ENCODE measurements at regions not wholly inside any gene's neighbourhood (a gene's known extent, or its start where the extent isn't known, plus 50 kb on each side); places are given as distances from the start of the nearest gene placed in this dataset.

- no peak for TF ChIP-seq MTA3 (IDR thresholded peaks at IDR 0.05; ENCODE audit: borderline replicate concordance)
- no peak for TF ChIP-seq LCOR (CRISPR knock-in tag; IDR thresholded peaks at IDR 0.05)
- no peak for TF ChIP-seq SNAPC5 (CRISPR knock-in tag; IDR thresholded peaks at IDR 0.05)
- no peak for TF ChIP-seq HDAC6 (IDR thresholded peaks at IDR 0.05; ENCODE audit: low read depth, low read length)
- no peak for TF ChIP-seq SAFB (IDR thresholded peaks at IDR 0.05; ENCODE audit: borderline replicate concordance, low read depth, low read length)
Observed at GRCh38 chr11:134993691-134994243, 581.7 kb upstream of the B3GAT1 start (continued).

- no peak for FAIRE-seq
- no TSS peak for BruUV-seq (replicated peaks)
- TF ChIP-seq FOXJ2 (tag; IDR thresholded peaks at IDR 0.05) (no peak), ZNF431 (CRISPR knock-in tag; IDR thresholded peaks at IDR 0.05) (no peak), RBM39 (optimal IDR thresholded peaks at IDR 0.05; ENCODE audit: low read depth, low read length) (no peak), SAFB (IDR thresholded peaks at IDR 0.05; ENCODE audit: borderline replicate concordance, low read depth, low read length) (no peak), ZNF318 (IDR thresholded peaks at IDR 0.05; ENCODE audit: borderline replicate concordance in 1 of 2, low read depth in 1 of 2) (no peak), RFX5 (IDR thresholded peaks at IDR 0.05; ENCODE audit: low read depth, low read length) (no peak)
Observed at GRCh38 chr11:134992981-134993380, 580.9 kb upstream of the B3GAT1 start.

More at GRCh38 chr11:134992981-134993380, 580.9 kb upstream of the B3GAT1 start:
- 0% methylated on average over 6 of the region's 6 CpGs for WGBS (ENCODE audit: insufficient coverage, low coverage, missing lambda C conversion rate)
- H3K4me2 ChIP-seq (ENCODE audit: insufficient read depth, low read length), result no peak overlapping the region
- ATAC-seq (no peak), DNase-seq (ENCODE audit: extremely low read depth in 1 of 4, low spot score in 3 of 4) (no peak)
- H3K9me1 ChIP-seq (ENCODE audit: control insufficient read depth, insufficient read depth, low read length), result no peaks in the 10 kb centered on the region
- no peaks in the 10 kb centered on the region for H3K36me3 ChIP-seq (ENCODE audit: control insufficient read depth, insufficient read depth, low read length)
- no peaks in the 10 kb centered on the region; a peak in 1 of 5 replicates for H3K27me3 ChIP-seq (ENCODE audit: control insufficient read depth in 2 of 2, insufficient read depth in 2 of 2, low read length in 2 of 2)
- POLR2A ChIA-PET, result no interaction called here
- no peaks in the 10 kb centered on the region for H3K79me2 ChIP-seq (ENCODE audit: control insufficient read depth, insufficient read depth, low read length)
- in situ Hi-C loops (cut with MboI) (no loop called here), intact Hi-C loops (cut with micrococcal nuclease) (no loop called here)
- CTCF ChIA-PET (ENCODE audit: low intra/inter-chr PET ratio), result no interaction called here
- H3K9me3 ChIP-seq (replicated peaks; ENCODE audit: control insufficient read depth, insufficient read depth, low read depth, low read length), result no peaks in the 10 kb centered on the region
- no peak overlapping the region for H3K27ac ChIP-seq (ENCODE audit: extremely low read depth, low read depth, low read length)
- H3K4me3 ChIP-seq, result no peak overlapping the region
- H3K9ac ChIP-seq (ENCODE audit: insufficient read depth in 1 of 2, low read depth in 2 of 2, low read length in 2 of 2), result no peak overlapping the region
- no peak overlapping the region for H2AFZ ChIP-seq (ENCODE audit: low read depth, low read length)
- no peaks in the 10 kb centered on the region for H3K4me1 ChIP-seq (replicated peaks in 1 of 2; ENCODE audit: control insufficient read depth in 2 of 2, insufficient read depth in 2 of 2, low read length in 2 of 2)
- no peaks in the 10 kb centered on the region for H4K20me1 ChIP-seq (replicated peaks; ENCODE audit: control insufficient read depth, insufficient read depth, low read length)
